IMR-90 (cell line): ENCODE measurements at regions not wholly inside any gene's neighbourhood (a gene's known extent, or its start where the extent isn't known, plus 50 kb on each side); places are given as distances from the start of the nearest gene placed in this dataset.

ENCODE experiments used
- ATAC-seq: fragments of 200-7000 bp; cut with Tn5 transposase; 2 replicates; pipeline ENCODE4 v1.9.1; 2020; ENCODE audit warnings: low read depth, mild to moderate bottlenecking, moderate library complexity
- BruUV-seq: library from RNA; stranded (reverse); fragments of 400-500 nt; replicated peaks from 2 replicates; lab custom pipeline; 2021; lab: Mats Ljungman, UMichigan
- CTCF ChIA-PET: fragments of 300-600 bp; formaldehyde crosslinking; extraction: SDS; loops from one replicate; lab custom pipeline; 2021; ENCODE audit warnings: antibody characterized with exemption; lab: Yijun Ruan, JAX
- POLR2A ChIA-PET: fragments of 300-600 bp; sonication (Branson Sonifier 250); formaldehyde crosslinking; loops from one replicate; lab custom pipeline; 2022; ENCODE audit warnings: antibody characterized with exemption; ENCODE audit not compliant: unreplicated experiment; lab: Charles Lee
- DNase-seq: peaks from one replicate; pipeline ENCODE4 v3.0.0; 2013
- H2AFZ ChIP-seq: replicated peaks from 2 replicates; pipeline ENCODE3; 2013; ENCODE audit warnings: low read length, mild to moderate bottlenecking; ENCODE audit not compliant: poor library complexity
- H2AK5ac ChIP-seq: 2 replicates; pipeline ENCODE4 v1.6.1; 2013; ENCODE audit warnings: low read depth, low read length, inconsistent platforms
- H2AK9ac ChIP-seq: replicated peaks from 2 replicates; pipeline ENCODE3; 2013; ENCODE audit warnings: mild to moderate bottlenecking, low read depth, low read length, moderate library complexity; ENCODE audit not compliant: poor library complexity
- H2BK120ac ChIP-seq: 2 replicates; pipeline ENCODE4 v1.6.1; 2013; ENCODE audit warnings: low read depth, low read length, inconsistent platforms
- H2BK15ac ChIP-seq: 3 replicates; pipeline ENCODE4 v1.6.1; 2013; ENCODE audit warnings: low read depth, low read length, inconsistent platforms
- H2BK20ac ChIP-seq: 2 replicates; pipeline ENCODE4 v1.6.1; 2013; ENCODE audit warnings: low read depth, mild to moderate bottlenecking, inconsistent platforms, low read length, moderate library complexity
- H2BK5ac ChIP-seq: 2 replicates; pipeline ENCODE4 v1.6.1; 2013; ENCODE audit warnings: mild to moderate bottlenecking, low read depth, low read length, inconsistent platforms; ENCODE audit not compliant: poor library complexity, severe bottlenecking
- H3K14ac ChIP-seq: replicated peaks from 2 replicates; pipeline ENCODE4 v1.6.1; 2013; ENCODE audit warnings: low read depth, low read length, inconsistent platforms
- H3K18ac ChIP-seq: 2 replicates; pipeline ENCODE4 v1.6.1; 2013; ENCODE audit warnings: low read depth, low read length, control low read depth
- H3K23ac ChIP-seq: 2 replicates; pipeline ENCODE4 v1.6.1; 2013; ENCODE audit warnings: low read depth, low read length, inconsistent platforms
- H3K27ac ChIP-seq: 2 replicates; pipeline ENCODE4 v1.5.1; 2013; ENCODE audit warnings: mild to moderate bottlenecking, control low read depth, low read length; ENCODE audit not compliant: insufficient read depth
- H3K27me3 ChIP-seq: 2 replicates; pipeline ENCODE4 v1.6.1; 2013; ENCODE audit warnings: low read length; ENCODE audit not compliant: control insufficient read depth, insufficient read depth
- H3K36me3 ChIP-seq: 2 replicates; pipeline ENCODE4 v1.6.1; 2013; ENCODE audit warnings: low read length, mixed read lengths; ENCODE audit not compliant: control insufficient read depth, insufficient read depth
- H3K4ac ChIP-seq: 2 replicates; pipeline ENCODE4 v1.6.1; 2013; ENCODE audit warnings: low read depth, low read length, inconsistent platforms
- H3K4me1 ChIP-seq: 2 replicates; pipeline ENCODE4 v1.6.1; 2013; ENCODE audit warnings: low read length, mixed read lengths; ENCODE audit not compliant: control insufficient read depth, insufficient read depth
- H3K4me2 ChIP-seq: 2 replicates; pipeline ENCODE4 v1.6.1; 2013; ENCODE audit warnings: low read depth, mild to moderate bottlenecking, control low read depth, low read length, moderate library complexity
- H3K4me3 ChIP-seq: 2 replicates; pipeline ENCODE4 v1.5.1; 2013; ENCODE audit warnings: low read depth, mild to moderate bottlenecking, control low read depth, low read length, moderate library complexity; ENCODE audit not compliant: insufficient read depth
- H3K56ac ChIP-seq: 2 replicates; pipeline ENCODE4 v1.6.1; 2013; ENCODE audit warnings: low read length, inconsistent platforms; ENCODE audit not compliant: insufficient read depth; ENCODE audit errors: extremely low read depth
- H3K79me1 ChIP-seq, 2 experiments: 2 replicates each; pipeline ENCODE4 v1.6.1; 2013; ENCODE audit warnings: low read length in 2 of 2, inconsistent platforms in 1 of 2, low read depth in 1 of 2
- H3K9ac ChIP-seq: 2 replicates; pipeline ENCODE4 v1.6.1; 2013; ENCODE audit warnings: low read depth, low read length, control low read depth
- H3K9me1 ChIP-seq: 2 replicates; pipeline ENCODE4 v1.6.1; 2013; ENCODE audit warnings: low read length, inconsistent platforms; ENCODE audit not compliant: insufficient read depth
- H3K9me3 ChIP-seq: 2 replicates; pipeline ENCODE4 v1.6.1; 2013; ENCODE audit warnings: low read length; ENCODE audit not compliant: control insufficient read depth, insufficient read depth
- H4K20me1 ChIP-seq: 2 replicates; pipeline ENCODE4 v1.6.1; 2013; ENCODE audit warnings: low read length, inconsistent platforms; ENCODE audit not compliant: insufficient read depth
- H4K5ac ChIP-seq: 2 replicates; pipeline ENCODE4 v1.6.1; 2013; ENCODE audit warnings: mild to moderate bottlenecking, low read depth, low read length, control low read depth
- H4K8ac ChIP-seq, 2 experiments: 2 replicates each; pipeline ENCODE4 v1.6.1; 2013; ENCODE audit warnings: low read depth in 2 of 2, low read length in 2 of 2, control low read depth in 1 of 2, inconsistent platforms in 1 of 2
- H4K91ac ChIP-seq: 2 replicates; pipeline ENCODE4 v1.6.1; 2013; ENCODE audit warnings: low read depth, low read length, inconsistent platforms; ENCODE audit not compliant: insufficient read depth
- BHLHE40 ChIP-seq: fragments of 150-350 bp; IDR thresholded peaks from 2 replicates; pipeline ENCODE4 v1.6.1; 2016; ENCODE audit warnings: mild to moderate bottlenecking, low read depth, low read length
- CEBPB ChIP-seq: IDR thresholded peaks from 2 replicates; pipeline ENCODE4 v1.6.1; 2012; ENCODE audit warnings: low read depth, low read length, improper control_type of control experiment
- CHD1 ChIP-seq: IDR thresholded peaks from 2 replicates; pipeline ENCODE4 v1.6.1; 2012; ENCODE audit warnings: low read depth, low read length, improper control_type of control experiment
- CTCF ChIP-seq: conservative IDR thresholded peaks from 2 replicates; pipeline ENCODE4 v1.5.1; 2012; ENCODE audit warnings: mild to moderate bottlenecking, low read depth, low read length, improper control_type of control experiment
- ELK1 ChIP-seq: fragments of 150-350 bp; IDR thresholded peaks from 2 replicates; pipeline ENCODE4 v1.6.1; 2016; ENCODE audit warnings: low read depth, mild to moderate bottlenecking, low read length, moderate library complexity, borderline replicate concordance
- FOS ChIP-seq: fragments of 150-350 bp; IDR thresholded peaks from 2 replicates; pipeline ENCODE4 v1.6.1; 2016; ENCODE audit warnings: low read depth, low read length
- MAFK ChIP-seq: IDR thresholded peaks from 2 replicates; pipeline ENCODE4 v1.6.1; 2012; ENCODE audit warnings: low read depth, low read length, improper control_type of control experiment
- MAZ ChIP-seq: IDR thresholded peaks from 2 replicates; pipeline ENCODE4 v1.6.1; 2012; ENCODE audit warnings: low read depth, mild to moderate bottlenecking, low read length, improper control_type of control experiment, moderate library complexity, borderline replicate concordance
- MXI1 ChIP-seq: IDR thresholded peaks from 2 replicates; pipeline ENCODE4 v1.6.1; 2012; ENCODE audit warnings: low read depth, mild to moderate bottlenecking, low read length, moderate library complexity, borderline replicate concordance
- NFE2L2 ChIP-seq: fragments of 150-350 bp; IDR thresholded peaks from 2 replicates; pipeline ENCODE4 v1.6.1; 2016; ENCODE audit warnings: low read depth, mild to moderate bottlenecking, low read length
- POLR2A ChIP-seq: IDR thresholded peaks from 2 replicates; pipeline ENCODE4 v1.6.1; 2012; ENCODE audit warnings: mild to moderate bottlenecking, low read depth, low read length
- RAD21 ChIP-seq: IDR thresholded peaks from 2 replicates; pipeline ENCODE4 v1.6.1; 2012; ENCODE audit warnings: low read length, improper control_type of control experiment
- RCOR1 ChIP-seq: IDR thresholded peaks from 2 replicates; pipeline ENCODE4 v1.6.1; 2012; ENCODE audit warnings: mild to moderate bottlenecking, low read length, improper control_type of control experiment; ENCODE audit not compliant: insufficient replicate concordance
- RFX5 ChIP-seq: IDR thresholded peaks from 2 replicates; pipeline ENCODE4 v1.8.0; 2012; ENCODE audit warnings: low read depth, mild to moderate bottlenecking, low read length, moderate library complexity
- SMC3 ChIP-seq: fragments of 150-350 bp; IDR thresholded peaks from 2 replicates; pipeline ENCODE4 v1.6.1; 2016; ENCODE audit warnings: low read depth, mild to moderate bottlenecking, antibody characterized with exemption, low read length, moderate library complexity
- USF2 ChIP-seq: fragments of 150-350 bp; IDR thresholded peaks from 2 replicates; pipeline ENCODE4 v1.6.1; 2017; ENCODE audit warnings: mild to moderate bottlenecking, antibody characterized with exemption, low read length, low read depth
- dilution Hi-C: fragments of 300-500 bp; cut with HindIII; formaldehyde crosslinking; loops from one replicate; pipeline ENCODE4 v1.14.3; 2018; ENCODE audit warnings: low sequenced_read_pairs; ENCODE audit not compliant: unreplicated experiment
- in situ Hi-C: fragments of 300-500 bp; cut with MboI; formaldehyde crosslinking; loops from 3 replicates; pipeline ENCODE4 v1.14.3; 2019; ENCODE audit warnings: low sequenced_read_pairs, inconsistent platforms, mixed read lengths
- intact Hi-C: fragments of 100-400 bp; cut with micrococcal nuclease; formaldehyde crosslinking; loops from 2 replicates; pipeline ENCODE4 v1.10.0; 2022

DNA sequence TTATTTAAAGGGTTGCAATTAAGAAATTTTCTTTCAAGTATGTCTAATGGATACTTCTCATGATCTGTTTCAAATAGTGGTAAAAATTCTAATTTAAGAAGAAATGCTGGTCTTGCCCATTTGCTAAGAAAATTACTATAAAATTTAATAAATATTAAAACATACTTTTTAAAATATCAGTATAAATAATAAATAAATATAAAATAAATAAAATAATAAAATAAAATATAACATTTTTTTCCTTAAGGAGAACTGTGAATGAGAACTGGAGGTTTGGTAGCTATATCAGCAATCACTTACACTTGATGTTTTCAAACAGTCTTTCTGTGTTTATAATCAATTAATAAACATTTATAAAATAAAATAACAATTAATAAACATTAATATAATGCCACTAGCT lies 266.1 kb downstream of the HGF start:
- no peak overlapping the region for H3K27ac ChIP-seq
- BruUV-seq: no TSS peak
- H4K91ac ChIP-seq: no peak overlapping the region
- dilution Hi-C loops (no loop called here), in situ Hi-C loops (loop anchor here (5.0 kb wide), 2 partner anchors 214 to 459 kb away; no protein-coding TSS in a partner anchor), intact Hi-C loops (loop anchor here (5.0 kb wide), 2 partner anchors 114 to 189 kb away; no protein-coding TSS in a partner anchor)
- H3K4me3 ChIP-seq: no peak overlapping the region
- DNase-seq: no peak
- no peak overlapping the region for H4K5ac ChIP-seq
- no peak overlapping the region for H2BK15ac ChIP-seq
- no peak for ATAC-seq
- no peak overlapping the region for H3K18ac ChIP-seq
- no peak overlapping the region for H3K56ac ChIP-seq
- H3K9ac ChIP-seq: no peak overlapping the region
- no peak overlapping the region for H3K23ac ChIP-seq
- H2BK5ac ChIP-seq: no peak overlapping the region
- H3K36me3 ChIP-seq: no peaks in the 10 kb centered on the region
- H4K8ac ChIP-seq: no peak overlapping the region
- H3K4me1 ChIP-seq: no peaks in the 10 kb centered on the region
- ChIA-PET POLR2A (no interaction called here), CTCF (interaction anchor here (0.6 to 2.0 kb wide), 2 partner anchors 266 to 1403 kb away, joined by 5 to 6 read pairs; partner anchors contain the start of gene HGF)
- no peaks in the 10 kb centered on the region for H3K27me3 ChIP-seq
- H2BK20ac ChIP-seq: no peak overlapping the region
- no peak overlapping the region for H2AK9ac ChIP-seq
- no peak overlapping the region for H2AFZ ChIP-seq
- H3K9me3 ChIP-seq: no peaks in the 10 kb centered on the region
- no peak overlapping the region for H3K14ac ChIP-seq
- no peak overlapping the region for H2AK5ac ChIP-seq
- H4K20me1 ChIP-seq: no peaks in the 10 kb centered on the region
- H3K9me1 ChIP-seq: no peaks in the 10 kb centered on the region
- H3K79me1 ChIP-seq: no peaks in the 10 kb centered on the region
- TF ChIP-seq MXI1: no peak
- TF ChIP-seq MAFK: no peak
- no peak for TF ChIP-seq ELK1
- no peak for TF ChIP-seq SMC3
- no peak for TF ChIP-seq FOS
- no peak for TF ChIP-seq USF2
- TF ChIP-seq RFX5: no peak
- no peak for TF ChIP-seq RCOR1
- no peak for TF ChIP-seq NFE2L2
- TF ChIP-seq RAD21: no peak
- TF ChIP-seq CTCF: no peak
- TF ChIP-seq POLR2A: no peak
- TF ChIP-seq MAZ: no peak
- no peak for TF ChIP-seq CHD1
- no peak for TF ChIP-seq BHLHE40
- no peak for TF ChIP-seq CEBPB
- no peak overlapping the region for H2BK120ac ChIP-seq
- H3K4ac ChIP-seq: no peak overlapping the region
- no peak overlapping the region for H3K4me2 ChIP-seq
